ENCODE measurements at regions not wholly inside any gene's neighbourhood (a gene's known extent, or its start where the extent isn't known, plus 50 kb on each side); places are given as distances from the start of the nearest gene placed in this dataset.
"Not testable (repeated sequence)": the region's sequence is repeated elsewhere in the genome, so short reads cannot be mapped to it uniquely, and the experiment has no call there.

DNA sequence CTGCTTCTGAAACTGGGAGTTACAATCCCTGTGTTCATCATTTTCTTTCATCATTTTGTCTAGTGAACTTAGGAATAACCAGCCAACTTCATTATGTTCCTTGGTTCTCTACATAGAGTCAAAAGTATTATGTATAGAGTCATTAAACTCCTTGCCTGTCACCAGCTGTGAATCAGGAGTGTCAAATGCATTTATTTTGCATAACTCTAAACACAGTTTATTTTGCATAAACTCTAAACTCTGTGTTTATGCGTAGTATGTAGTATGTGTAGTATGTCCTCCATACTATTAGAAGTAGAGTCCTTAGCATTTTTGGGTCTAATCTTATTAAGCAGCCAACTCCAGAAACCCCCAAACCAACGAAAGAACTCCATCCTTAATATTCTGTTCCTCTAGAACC lies 164.4 kb downstream of the EVA1A start:
- intact Hi-C loops (cut with DNase I), result no loop called here
- DNase-seq, result no peak

- intact Hi-C loops (cut with DNase I); DNase-seq: not testable (repeated sequence)
Measured at GRCh38 chr2:75394764-75395163, 166.0 kb downstream of the EVA1A start.

GRCh38 chr2:75390169-75390568 lies 170.6 kb downstream of the EVA1A start:
- intact Hi-C loops (cut with DNase I), result no loop called here
- DNase-seq, result no peak

DNA sequence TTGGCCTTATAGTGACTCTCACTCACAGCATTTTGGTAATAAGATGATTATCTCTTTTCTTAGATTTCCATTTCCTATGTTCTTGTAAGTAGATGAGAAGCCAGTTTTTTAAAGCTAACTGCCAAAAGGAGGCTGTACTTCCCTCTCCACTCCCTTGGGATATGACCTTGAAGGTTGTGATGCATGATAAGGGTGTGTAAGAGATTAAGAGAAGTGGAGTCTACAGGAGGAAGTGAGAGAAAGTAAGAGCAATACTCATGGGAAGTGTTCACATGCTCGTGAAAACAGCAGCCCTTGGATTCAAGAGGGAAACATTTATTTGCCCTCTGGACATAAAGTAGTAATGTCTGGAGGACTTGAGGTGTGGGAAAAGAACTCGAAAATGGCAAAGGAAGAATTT lies 171.5 kb downstream of the EVA1A start:
- DNase-seq, result no peak
- intact Hi-C loops (cut with DNase I), result no loop called here

- no peak for DNase-seq
- intact Hi-C loops (cut with DNase I), result no loop called here
Measured at GRCh38 chr2:75381032-75381431, 179.7 kb downstream of the EVA1A start.

GRCh38 chr2:75379476-75380210 lies 180.3 kb upstream of the TACR1 start:
- no peak for DNase-seq
- intact Hi-C loops (cut with DNase I), result no loop called here

DNA sequence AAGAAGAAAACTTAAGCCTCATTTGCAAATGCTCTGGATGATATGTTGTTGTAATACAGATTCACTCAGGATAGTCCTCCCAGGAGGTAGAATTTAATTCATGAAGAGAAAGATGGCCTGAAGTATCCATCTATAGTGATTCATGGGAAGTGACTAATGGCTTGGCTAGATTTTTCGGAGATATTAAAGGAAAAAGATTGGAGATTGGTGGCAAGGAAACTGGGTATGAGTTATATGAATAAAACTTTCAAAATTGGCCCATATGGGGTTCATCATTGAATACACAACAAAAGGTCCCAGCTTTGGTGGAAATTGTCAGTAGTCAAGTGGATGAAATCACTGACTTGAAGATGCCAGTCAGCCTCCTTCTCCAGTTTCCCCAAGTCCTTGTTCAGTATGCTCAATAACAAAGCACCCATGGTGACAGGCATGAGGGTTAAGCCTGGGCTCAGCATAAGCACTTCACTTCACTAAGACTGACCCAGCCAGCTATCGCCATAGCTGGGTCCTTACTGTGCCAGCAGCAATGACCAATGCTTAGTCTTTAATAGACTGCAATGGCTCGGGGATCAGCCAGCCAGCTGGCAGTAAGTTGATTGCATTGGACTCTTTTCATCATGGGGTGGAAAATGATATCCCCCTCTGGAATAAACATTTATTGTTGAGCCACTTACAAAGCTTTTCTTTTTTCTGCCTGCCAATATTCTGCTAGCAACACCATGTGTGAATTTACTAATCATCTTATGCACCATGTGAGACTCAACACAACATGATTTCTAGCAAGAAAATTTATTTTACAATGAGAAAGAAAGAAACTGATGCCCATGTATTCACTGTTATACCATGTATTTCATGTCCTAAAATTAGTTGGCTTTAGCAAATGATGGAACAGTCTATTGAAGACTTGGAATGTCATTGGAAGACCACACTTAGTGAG lies 176.6 kb upstream of the TACR1 start:
- DNase-seq, result peak in 25 of 42 donors; percentile 1 to 59 (median 24)
- intact Hi-C loops (cut with DNase I), result no loop called here

DNA sequence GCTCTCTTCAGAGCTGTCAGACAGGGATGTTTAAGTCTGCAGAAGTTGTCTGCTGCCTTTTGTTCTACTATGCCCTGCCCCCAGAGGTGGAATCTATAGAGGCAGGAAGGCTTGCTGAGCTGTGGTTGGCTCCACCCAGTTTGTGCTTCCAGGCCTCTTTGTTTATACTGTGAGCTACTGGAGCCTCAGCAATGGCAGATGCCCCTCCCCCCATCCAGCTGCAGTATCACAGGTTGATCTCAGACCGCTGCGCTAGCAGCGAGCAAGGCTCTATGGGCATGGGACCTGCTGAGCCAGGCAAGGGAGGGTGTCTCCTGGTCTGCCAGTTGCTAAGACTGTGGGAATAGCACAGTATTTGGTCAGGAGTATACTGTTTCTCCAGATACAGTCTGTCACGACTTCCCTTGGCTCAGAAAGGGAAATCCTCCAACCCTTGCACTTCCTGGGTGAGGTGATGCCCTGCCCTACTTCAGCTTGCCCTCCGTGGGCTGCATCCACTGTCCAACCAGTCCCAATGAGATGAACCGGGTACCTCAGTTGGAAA lies 175.2 kb upstream of the TACR1 start:
- DNase-seq; intact Hi-C loops (cut with DNase I): not testable (repeated sequence)

DNA sequence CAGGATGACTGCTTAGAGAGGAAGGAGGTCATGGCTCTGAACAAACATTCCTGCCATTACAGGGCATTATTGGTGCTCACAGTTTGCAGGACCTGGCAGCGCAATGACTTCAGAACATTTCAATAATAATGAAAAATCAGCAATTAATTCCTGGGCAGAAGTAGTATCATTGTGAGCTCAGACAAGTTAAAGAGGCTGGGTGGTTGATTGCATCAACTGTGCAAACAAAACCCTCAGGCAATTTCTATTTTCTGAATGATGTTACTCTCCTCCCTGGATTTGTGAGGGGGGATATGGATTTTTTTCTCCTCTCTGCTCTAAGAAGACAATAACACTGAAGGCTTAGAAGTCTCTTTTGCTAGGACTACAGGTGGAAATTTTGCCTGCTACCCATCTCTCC lies 168.1 kb upstream of the TACR1 start:
- intact Hi-C loops (cut with DNase I), result no loop called here
- DNase-seq, result no peak

DNA sequence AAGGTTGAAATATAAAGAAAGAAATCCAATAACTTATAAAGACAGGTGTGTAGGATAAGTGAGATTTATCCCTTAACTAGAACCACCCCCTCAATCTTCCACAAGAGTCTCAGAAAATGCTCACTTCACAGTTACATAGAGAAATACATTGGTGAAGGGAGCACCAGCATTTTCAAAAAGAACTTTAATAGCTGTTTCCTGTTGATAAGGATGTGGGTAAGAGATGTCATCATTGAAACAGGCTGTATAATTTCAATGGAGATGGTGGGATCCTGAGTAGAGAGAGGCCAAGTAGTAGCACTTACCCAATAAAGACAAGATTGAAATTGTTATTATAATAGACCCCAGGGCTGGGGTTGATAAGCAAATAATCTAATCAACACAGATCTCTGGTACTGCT lies 162.2 kb upstream of the TACR1 start:
- intact Hi-C loops (cut with DNase I), result no loop called here
- DNase-seq, result peak in 7 of 42 donors; percentile 7 to 43 (median 20)

- intact Hi-C loops (cut with DNase I), result no loop called here
Measured at GRCh38 chr2:75360945-75361344, 161.6 kb upstream of the TACR1 start.

GRCh38 chr2:75356865-75357264 lies 157.5 kb upstream of the TACR1 start:
- no peak for DNase-seq
- intact Hi-C loops (cut with DNase I), result no loop called here

More at GRCh38 chr2:75360945-75361344, 161.6 kb upstream of the TACR1 start:
- no peak for DNase-seq

- intact Hi-C loops (cut with DNase I), result no loop called here
- no peak for DNase-seq
Measured at GRCh38 chr2:75353131-75353530, 153.8 kb upstream of the TACR1 start.

DNA sequence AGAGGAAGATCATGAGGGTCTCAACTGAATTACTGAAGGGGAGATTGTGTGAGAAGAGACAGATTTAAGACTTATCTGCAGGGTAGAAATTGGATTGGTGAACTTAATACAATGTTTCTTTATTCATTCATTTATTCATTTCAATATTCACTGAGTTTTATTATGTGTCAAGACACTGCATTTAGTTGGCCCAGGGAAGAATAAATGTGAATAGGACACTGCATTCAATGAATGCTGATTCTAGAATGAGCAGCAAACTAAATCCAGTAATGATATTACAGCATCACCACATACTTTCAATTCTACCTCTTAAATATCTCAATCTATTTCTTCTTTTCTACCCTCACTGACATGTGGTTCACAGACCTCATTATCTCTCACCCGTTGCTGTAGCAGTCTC lies 149.0 kb upstream of the TACR1 start:
- DNase-seq, result no peak
- intact Hi-C loops (cut with DNase I), result no loop called here

DNA sequence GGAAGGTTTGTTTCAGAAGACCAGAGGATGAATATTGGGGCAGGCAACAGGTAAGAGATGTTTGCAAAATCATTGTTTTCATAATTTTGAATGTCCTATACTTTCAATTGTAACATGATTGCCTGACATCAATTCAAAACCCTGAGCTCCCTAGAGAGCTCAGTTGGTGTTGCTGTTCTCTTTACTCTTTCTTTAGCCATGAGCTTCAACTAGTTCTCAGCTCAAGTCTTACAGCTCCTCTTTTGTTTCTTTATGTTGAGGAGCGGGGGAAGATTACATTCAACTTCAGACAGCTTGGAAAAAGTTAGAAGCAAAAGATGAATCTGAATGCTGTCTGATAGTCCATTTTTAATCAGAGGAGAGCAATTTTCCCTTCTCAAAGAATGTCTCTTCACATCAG lies 144.8 kb upstream of the TACR1 start:
- intact Hi-C loops (cut with DNase I), result no loop called here
- DNase-seq, result no peak

DNA sequence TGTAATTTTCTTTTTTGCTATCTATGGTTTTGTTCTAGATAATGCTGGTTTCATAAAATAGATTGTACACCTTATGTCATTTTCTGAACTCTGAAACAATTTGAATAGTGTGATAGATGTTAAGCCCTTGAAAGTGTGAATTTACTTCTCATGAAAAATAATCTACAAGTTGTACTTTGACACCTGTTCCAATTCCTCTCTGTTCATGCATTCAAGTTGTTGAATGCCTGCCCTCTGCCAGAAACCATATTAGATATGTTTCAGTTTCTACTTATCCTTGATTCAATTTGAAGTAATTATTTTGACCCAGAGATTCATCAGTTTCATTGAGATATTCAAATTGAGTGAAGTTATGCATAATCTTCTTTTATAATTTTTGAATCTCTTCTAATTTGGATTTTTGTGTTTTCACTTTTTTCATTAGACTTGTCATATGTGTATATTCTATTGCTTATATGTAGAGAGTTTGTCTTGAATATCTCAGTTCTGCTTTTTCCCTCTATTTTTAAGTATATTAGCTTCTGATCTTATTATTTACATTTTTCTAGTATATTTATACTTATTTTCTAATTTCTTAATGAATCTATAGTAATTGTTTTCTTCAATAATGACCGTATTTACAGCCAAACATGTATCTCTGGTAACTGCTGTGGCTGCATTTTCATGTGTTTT lies 143.3 kb upstream of the TACR1 start:
- no peak for DNase-seq
- intact Hi-C loops (cut with DNase I), result no loop called here

DNA sequence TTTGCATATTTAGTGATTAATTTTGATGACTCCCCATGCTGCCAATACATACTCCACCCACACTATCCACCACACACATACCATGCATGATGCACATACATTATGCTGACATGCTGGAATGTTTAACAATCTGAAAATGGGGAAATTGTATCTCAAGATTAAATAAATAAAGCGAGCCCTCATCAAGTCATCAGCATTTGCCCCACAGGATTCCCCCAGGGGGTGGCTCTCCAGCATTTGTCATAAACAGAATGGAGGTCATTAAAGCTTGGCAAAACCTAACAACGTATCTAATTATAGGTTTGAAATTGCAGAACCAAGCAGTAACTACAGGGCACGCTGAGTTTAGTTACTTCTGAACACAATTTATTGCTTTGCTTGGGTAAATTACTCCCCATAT lies 141.2 kb upstream of the TACR1 start:
- no peak for DNase-seq
- intact Hi-C loops (cut with DNase I), result no loop called here

DNA sequence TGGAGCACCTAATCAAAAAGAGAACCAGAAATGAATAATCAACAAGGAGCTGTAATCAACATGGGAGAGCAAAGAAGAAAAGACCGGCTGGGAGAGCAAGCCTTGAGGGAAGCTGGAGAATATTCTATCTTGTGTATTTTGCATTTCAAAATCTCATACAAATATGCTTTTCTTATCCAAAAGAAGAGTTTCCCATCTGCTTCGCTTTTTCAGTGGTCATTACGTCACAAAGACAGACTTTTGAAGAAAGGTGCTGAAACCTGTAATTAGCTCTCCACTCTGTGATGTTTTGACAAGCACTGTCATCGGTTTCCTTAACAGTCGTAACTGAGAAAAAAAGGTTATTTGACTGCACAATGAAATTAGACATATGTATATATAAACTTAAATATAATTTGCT lies 139.1 kb upstream of the TACR1 start:
- no peak for DNase-seq
- intact Hi-C loops (cut with DNase I), result no loop called here

- intact Hi-C loops (cut with DNase I), result no loop called here
- no peak for DNase-seq
Measured at GRCh38 chr2:75337619-75338018, 138.3 kb upstream of the TACR1 start.

DNA sequence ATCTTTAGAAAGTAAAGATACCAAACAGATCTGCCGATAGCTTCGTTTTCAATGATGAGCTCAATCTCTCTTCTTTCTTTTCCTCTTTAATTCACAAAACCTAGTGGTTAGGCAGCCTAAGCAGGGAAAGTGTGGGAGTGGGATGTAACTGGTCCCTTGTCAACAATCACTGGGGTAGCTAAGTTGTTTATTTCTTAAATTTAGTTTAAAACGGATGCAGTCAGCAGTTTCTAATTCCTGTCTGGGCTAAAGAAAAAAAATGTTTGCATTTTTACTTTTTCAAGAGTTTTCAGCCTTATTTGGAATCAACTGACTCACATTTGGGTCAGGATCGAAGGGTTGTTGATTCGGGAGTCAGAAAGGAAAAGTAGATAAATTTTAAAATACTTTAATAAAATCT lies 137.7 kb upstream of the TACR1 start:
- intact Hi-C loops (cut with DNase I), result no loop called here
- DNase-seq, result no peak

Data from head of caudate nucleus (tissue), 42 donors.